Uterus (tissue), 3 donors: ENCODE measurements at regions not wholly inside any gene's neighbourhood (a gene's known extent, or its start where the extent isn't known, plus 50 kb on each side); places are given as distances from the start of the nearest gene placed in this dataset.

Source experiments
- DNase-seq, 2 donors: peaks; one replicate each; pipeline ENCODE4 v3.0.0-alpha.2; 2019 to 2020
- H3K27ac ChIP-seq, 2 donors: fragments of 200-600 bp; sonication (generic); 1 replicate in 1 of 2; 2 replicates in 1 of 2; pipeline ENCODE4 v1.5.1; 2016 to 2018
- H3K27me3 ChIP-seq, 2 donors: fragments of 200-600 bp; sonication (generic); one replicate each; pipeline ENCODE4 v1.5.1; 2018 to 2019; ENCODE audit warnings: control low read depth in 1 of 2
- H3K36me3 ChIP-seq, 2 donors: fragments of 200-600 bp; sonication (generic); one replicate each; pipeline ENCODE4 v1.5.1; 2019; ENCODE audit warnings: control low read depth in 1 of 2
- H3K4me1 ChIP-seq, 2 donors: fragments of 200-600 bp; sonication (generic); one replicate each; pipeline ENCODE4 v1.5.1; 2018 to 2019; ENCODE audit warnings: control low read depth in 1 of 2
- H3K4me3 ChIP-seq, 2 donors: fragments of 200-600 bp; sonication (generic); 1 replicate in 1 of 2; 2 replicates in 1 of 2; pipeline ENCODE4 v1.5.1; 2018 to 2019; ENCODE audit warnings: mild to moderate bottlenecking in 1 of 2
- H3K9me3 ChIP-seq, 2 donors: fragments of 200-600 bp; sonication (generic); one replicate each; pipeline ENCODE4 v1.5.1; 2019; ENCODE audit warnings: control low read depth in 1 of 2
- POLR2A ChIP-seq, 2 donors: fragments of 450-650 bp; IDR thresholded peaks; one replicate each; pipeline ENCODE4 v1.6.1; 2016; ENCODE audit warnings: antibody characterized with exemption in 2 of 2, mild to moderate bottlenecking in 1 of 2, moderate library complexity in 1 of 2
- intact Hi-C: fragments of 100-400 bp; cut with DNase I; formaldehyde crosslinking; loops from one replicate; pipeline ENCODE4 v1.15.1; 2023; ENCODE audit warnings: low total_unique reads
- TF ChIP-seq, protein P1 (sequence below), 4 experiments: fragments of 200-600 bp in 2 of 4; fragments of 450-650 bp in 2 of 4; sonication (generic) in 2 of 4; IDR thresholded peaks; one replicate each; pipeline ENCODE4 v1.5.1; 2016 to 2019; ENCODE audit warnings: antibody characterized with exemption in 4 of 4, mild to moderate bottlenecking in 2 of 4, moderate library complexity in 1 of 4
- donor health status: DM: yes; HTN: yes; CAD: no.

GRCh38 chr10:3907514-3907913 is 122.5 kb upstream of the KLF6 start:
- peak in 1 of 2 donors; percentile 45 for DNase-seq

GRCh38 chr10:3906511-3907111 is 121.6 kb upstream of the KLF6 start:
- no peaks in the 10 kb centered on the region for H3K9me3 ChIP-seq
- no peaks in the 10 kb centered on the region for H3K36me3 ChIP-seq
- intact Hi-C loops = no loop called here
- H3K27ac ChIP-seq = peak overlapping the region in 1 of 2 donors; percentile 25
- no peak for TF ChIP-seq POLR2A (IDR thresholded peaks at IDR 0.05)
- TF ChIP-seq, protein P1, sequence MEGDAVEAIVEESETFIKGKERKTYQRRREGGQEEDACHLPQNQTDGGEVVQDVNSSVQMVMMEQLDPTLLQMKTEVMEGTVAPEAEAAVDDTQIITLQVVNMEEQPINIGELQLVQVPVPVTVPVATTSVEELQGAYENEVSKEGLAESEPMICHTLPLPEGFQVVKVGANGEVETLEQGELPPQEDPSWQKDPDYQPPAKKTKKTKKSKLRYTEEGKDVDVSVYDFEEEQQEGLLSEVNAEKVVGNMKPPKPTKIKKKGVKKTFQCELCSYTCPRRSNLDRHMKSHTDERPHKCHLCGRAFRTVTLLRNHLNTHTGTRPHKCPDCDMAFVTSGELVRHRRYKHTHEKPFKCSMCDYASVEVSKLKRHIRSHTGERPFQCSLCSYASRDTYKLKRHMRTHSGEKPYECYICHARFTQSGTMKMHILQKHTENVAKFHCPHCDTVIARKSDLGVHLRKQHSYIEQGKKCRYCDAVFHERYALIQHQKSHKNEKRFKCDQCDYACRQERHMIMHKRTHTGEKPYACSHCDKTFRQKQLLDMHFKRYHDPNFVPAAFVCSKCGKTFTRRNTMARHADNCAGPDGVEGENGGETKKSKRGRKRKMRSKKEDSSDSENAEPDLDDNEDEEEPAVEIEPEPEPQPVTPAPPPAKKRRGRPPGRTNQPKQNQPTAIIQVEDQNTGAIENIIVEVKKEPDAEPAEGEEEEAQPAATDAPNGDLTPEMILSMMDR (IDR thresholded peaks at IDR 0.05) = no peak
- no peak for DNase-seq
- H3K4me3 ChIP-seq = no peak overlapping the region
- no peaks in the 10 kb centered on the region for H3K27me3 ChIP-seq
- no peaks in the 10 kb centered on the region for H3K4me1 ChIP-seq

More at GRCh38 chr10:3907514-3907913, 122.5 kb upstream of the KLF6 start:
- no peak overlapping the region for H3K4me3 ChIP-seq
- intact Hi-C loops = no loop called here
- no peaks in the 10 kb centered on the region for H3K36me3 ChIP-seq
- H3K27ac ChIP-seq = no peak overlapping the region
- no peaks in the 10 kb centered on the region for H3K27me3 ChIP-seq
- TF ChIP-seq, protein P1 (IDR thresholded peaks at IDR 0.05) = no peak
- no peak for TF ChIP-seq POLR2A (IDR thresholded peaks at IDR 0.05)
- H3K9me3 ChIP-seq = no peaks in the 10 kb centered on the region
- H3K4me1 ChIP-seq = no peaks in the 10 kb centered on the region

GRCh38 chr10:3904419-3904960 is 119.5 kb upstream of the KLF6 start:
- Histone ChIP-seq H3K9me3 (no peaks in the 10 kb centered on the region), H3K4me1 (no peaks in the 10 kb centered on the region), H3K36me3 (no peaks in the 10 kb centered on the region), H3K4me3 (no peak overlapping the region), H3K27ac (no peak overlapping the region), H3K27me3 (no peaks in the 10 kb centered on the region)
- intact Hi-C loops = no loop called here
- TF ChIP-seq, protein P1 (IDR thresholded peaks at IDR 0.05) = no peak
- no peak for TF ChIP-seq POLR2A (IDR thresholded peaks at IDR 0.05)
- no peak for DNase-seq

DNA sequence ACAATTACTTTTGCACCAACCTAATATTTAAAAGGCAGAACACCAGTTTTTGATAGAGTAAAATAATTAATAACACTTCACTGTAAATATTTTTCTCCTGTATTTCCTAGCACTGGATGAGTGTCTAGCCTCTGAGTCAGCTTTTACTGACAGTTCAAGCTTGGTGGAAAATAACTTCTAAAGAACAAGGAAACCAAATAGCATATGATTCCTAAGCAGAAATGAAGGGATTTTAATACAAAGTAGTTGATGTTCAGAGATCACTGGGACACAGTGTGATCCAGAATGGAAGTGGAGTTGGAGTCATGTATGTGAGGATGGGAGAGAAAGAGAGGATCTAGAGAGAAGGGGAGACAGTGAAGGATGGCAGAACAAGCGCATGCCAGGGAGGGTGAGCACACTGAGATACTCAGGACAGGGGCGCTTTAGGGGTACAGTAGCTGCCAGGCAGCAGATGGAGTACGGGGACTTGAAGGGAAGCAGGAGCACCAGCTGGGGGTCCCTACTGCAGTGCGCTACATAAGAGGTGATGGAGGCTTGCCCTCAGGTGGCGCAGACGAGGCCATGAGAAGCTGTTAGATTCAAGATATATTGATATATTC is 117.9 kb upstream of the KLF6 start:
- H3K4me1 ChIP-seq = no peaks in the 10 kb centered on the region
- no peaks in the 10 kb centered on the region for H3K9me3 ChIP-seq
- TF ChIP-seq, protein P1 (IDR thresholded peaks at IDR 0.05) = no peak
- no peak for TF ChIP-seq POLR2A (IDR thresholded peaks at IDR 0.05)
- H3K4me3 ChIP-seq = no peak overlapping the region
- H3K36me3 ChIP-seq = no peaks in the 10 kb centered on the region
- H3K27ac ChIP-seq = peak overlapping the region in 1 of 2 donors; percentile 15
- intact Hi-C loops = no loop called here
- no peaks in the 10 kb centered on the region for H3K27me3 ChIP-seq
- DNase-seq = no peak

DNA sequence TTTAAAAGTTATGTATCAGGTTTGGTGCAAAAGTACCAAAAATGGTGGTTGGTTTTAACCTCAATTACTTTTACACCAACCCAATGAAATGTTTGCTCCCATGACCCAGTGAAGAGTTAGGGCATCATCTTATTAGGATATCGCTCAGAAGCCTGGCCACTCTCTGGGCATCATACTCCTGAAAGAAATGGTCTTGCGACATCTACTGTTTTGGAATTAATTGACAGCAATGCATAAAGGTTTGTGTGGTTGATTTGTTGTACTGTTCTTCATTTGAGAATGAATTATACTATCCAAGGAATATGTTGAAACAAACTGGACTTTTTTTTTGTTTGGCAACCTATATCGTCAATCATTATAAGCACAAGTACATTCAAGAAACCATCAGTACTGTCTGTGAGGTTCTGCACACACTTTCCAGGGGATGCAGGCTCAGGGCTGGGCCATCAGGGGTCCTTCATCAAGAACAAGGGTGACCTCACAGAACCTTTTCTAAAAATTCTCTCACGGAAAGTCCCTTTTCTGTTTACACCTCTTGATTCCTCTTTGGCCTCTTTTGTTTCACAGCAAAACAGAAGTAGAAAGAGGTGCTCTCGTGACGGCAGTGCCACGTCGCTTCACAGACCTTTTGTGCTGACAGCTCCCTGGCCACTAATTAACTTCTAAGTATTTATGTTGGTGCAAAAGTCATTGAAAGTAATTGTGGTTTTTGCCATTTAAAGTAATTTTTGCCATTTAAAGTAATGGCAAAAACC is 117.2 kb upstream of the KLF6 start:
- no peak overlapping the region for H3K4me3 ChIP-seq
- no peaks in the 10 kb centered on the region for H3K9me3 ChIP-seq
- DNase-seq = no peak
- TF ChIP-seq, protein P1 (IDR thresholded peaks at IDR 0.05) = no peak
- TF ChIP-seq POLR2A (IDR thresholded peaks at IDR 0.05) = no peak
- no peaks in the 10 kb centered on the region for H3K36me3 ChIP-seq
- intact Hi-C loops = no loop called here
- H3K4me1 ChIP-seq = no peaks in the 10 kb centered on the region
- no peaks in the 10 kb centered on the region for H3K27me3 ChIP-seq
- peak overlapping the region in 1 of 2 donors; percentile 15 for H3K27ac ChIP-seq
